ENCODE measurements at regions not wholly inside any gene's neighbourhood (a gene's known extent, or its start where the extent isn't known, plus 50 kb on each side); places are given as distances from the start of the nearest gene placed in this dataset.
"Not testable (repeated sequence)": the region's sequence is repeated elsewhere in the genome, so short reads cannot be mapped to it uniquely, and the experiment has no call there.

DNA sequence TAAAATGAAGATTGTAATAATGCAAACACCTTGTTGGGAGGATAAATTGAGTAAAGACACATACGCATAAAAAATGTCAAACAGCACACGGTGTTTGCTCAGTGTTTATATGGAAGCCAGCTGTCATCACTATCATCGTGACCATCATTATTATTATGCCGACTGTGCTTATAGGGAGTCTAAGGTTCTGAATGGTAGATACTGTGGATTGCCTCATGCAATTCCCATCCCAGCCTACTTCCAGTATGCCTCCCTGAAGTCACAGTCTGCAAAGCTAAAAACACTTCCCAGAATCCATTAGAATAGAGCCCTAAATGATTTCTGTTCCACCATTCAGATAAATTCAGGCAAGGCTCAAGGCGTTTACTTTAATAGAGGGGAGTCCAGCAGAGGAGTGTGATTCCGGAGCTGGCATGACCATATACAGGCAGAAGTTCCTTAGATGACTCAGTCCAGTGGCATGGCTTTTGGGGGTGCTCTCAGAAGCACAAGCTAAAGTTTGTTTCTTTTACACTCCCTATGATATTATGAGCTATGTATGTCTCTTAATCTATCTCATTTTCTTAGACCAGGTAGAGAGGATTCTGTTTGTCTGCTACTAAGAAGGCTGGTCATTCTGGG lies 148.7 kb downstream of the MEX3B start:
- DNase-seq = no peak

DNA sequence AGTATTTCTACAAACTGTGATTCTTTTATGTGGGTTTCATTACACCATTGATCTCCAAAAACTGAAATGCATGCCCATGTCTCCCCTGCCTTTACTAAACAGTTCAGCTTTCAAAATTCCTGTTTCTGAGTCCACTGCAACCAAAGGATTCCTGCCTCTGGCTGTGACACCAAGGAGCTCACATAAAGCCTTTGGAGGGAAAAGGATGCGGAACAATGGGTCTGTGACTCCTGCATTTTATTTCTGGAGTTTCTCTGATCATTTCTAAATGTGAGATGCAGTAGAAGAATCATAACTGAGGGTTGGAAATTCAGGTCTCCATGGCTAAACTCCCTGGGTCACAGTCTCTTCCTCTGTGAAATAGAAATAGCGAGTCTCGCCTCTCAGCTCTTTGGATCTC lies 149.5 kb downstream of the MEX3B start:
- DNase-seq = no peak

DNA sequence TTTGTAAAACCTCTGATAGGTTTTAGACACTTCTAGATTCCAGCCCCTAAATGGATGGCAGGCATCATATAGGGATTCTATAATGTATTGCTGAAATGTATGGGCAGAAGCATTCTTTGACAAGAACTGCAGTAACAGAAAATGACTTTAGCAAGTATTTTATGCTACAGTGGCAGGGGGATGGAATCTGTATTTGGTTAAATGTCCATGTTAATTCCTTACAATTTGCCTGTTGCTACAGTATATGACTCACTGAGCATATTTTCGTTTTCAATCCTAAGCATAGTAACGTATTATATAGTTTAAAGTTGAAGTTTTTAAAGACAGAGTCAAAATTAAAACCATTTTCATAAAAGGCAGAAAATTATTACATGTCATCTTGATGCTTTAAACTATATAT lies 150.1 kb downstream of the MEX3B start:
- DNase-seq = no peak

DNA sequence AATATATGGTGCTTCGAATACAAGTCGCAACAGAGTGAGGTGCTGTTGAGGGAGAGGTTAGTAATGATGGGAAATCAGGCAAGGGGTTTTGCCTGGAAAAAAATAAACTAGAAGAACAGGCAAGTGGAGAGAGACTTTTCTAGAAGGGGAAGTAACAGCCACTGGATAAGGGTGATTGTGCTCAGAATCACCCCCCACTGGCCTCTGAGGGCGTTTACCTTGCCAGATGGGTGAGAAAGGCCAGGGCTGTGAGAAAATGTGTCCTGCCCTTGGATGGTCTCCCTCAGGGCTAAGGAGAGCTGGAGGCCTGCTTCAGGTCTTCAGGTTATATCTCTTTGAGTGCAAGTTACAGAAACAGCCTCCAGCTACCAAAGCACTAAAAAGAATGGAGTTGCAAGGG lies 151.8 kb downstream of the MEX3B start:
- peak; percentile 57 for DNase-seq

DNA sequence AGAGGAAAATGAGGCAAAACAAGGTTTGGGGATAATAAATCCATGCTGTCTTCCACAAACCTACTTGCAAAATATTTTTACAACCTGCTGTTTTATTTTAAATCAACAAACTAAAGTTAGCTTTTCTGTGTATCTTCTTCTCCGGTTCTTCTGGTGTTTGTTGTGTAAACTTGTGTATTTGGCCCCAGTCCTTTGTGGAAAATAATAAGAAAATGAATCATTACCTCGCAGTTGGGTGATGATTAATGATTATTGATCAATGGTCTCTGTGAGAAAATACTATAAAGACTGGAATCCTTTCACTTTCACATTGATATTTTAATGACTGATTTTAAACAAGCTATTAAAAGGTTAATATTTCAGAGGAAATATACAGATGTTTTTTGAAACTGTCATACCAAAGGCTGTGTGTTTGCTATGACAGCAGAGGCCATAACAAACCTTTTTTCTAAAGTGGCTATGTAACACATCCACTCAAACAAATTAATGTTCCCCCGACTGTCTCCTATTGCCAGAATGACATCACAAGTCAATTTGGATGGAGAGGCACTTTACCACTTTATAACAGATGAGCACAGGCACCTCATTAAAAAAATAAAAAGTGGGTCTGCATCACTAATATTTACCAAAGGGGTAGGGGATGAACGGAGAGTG lies 152.5 kb downstream of the MEX3B start:
- DNase-seq = no peak

DNA sequence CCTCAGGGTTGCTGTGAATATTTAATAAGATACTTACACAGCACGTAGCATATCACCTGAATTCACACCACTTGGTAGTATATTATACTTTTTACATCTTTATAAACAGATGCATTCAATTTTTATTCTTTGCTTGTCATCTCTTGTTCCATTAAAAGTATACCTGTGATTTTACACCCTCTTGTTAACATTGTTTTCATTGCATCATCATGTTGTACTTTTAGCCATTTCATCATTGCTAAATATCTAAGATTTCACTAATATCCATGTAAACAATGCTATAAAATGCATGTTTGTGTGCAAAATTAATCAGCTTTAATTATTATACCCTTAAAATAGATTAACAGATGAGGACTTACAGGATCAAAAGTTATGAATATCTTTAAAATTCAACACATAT lies 155.3 kb downstream of the MEX3B start:
- DNase-seq = no peak

DNA sequence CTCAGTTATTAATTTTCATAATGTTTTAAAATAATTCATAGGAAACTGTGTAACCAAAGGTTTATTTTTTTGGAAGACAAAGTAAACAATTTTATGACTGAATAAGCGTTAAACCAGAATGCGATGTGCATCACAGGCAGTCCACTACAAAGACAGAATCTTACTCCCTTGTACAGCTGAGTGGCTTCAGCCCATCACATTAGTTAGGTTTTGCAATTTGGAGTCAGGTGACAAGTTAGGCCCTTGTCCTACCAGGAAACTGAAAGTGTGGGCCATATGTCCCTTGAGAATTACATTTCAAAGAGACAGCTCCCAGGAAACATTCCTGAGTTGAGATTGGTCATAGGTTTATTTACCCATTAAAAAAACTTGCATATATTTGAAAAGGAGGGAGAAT lies 156.3 kb downstream of the MEX3B start:
- no peak for DNase-seq

DNA sequence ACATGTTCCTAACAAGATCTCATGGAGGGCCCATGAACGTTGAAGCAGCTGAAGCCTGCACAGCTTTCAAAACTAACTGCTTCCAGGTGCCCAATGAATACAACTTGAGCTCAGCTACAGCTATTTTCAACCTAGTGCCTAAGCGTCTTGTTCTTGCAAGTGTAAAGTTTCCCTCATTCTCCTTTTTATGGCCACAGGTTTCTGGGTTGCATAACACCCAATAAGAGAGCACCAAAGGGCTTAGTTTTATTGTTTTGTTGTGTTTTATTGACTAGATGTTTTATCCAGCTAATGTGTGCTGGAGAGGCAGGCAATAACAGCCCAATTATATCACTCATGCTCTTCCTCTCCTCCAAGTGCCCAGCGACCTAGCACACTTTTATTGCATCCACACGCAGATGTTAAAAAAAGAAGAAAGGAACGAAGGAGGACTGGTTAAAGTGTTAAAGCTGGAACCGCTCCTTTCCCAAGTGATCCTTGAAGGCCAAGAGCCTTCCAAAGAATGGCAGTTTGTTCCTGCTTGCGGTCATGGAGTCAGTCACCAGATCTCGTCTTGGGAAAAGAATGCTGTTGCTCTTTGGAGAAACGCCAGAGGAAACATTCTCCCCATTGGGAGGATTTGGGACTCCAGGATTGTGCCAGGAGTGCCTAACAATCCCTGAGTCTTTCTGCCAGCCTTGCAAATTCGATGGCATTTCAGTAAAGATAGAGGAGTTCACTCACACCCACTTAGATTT lies 156.9 kb downstream of the MEX3B start:
- no peak for DNase-seq

DNA sequence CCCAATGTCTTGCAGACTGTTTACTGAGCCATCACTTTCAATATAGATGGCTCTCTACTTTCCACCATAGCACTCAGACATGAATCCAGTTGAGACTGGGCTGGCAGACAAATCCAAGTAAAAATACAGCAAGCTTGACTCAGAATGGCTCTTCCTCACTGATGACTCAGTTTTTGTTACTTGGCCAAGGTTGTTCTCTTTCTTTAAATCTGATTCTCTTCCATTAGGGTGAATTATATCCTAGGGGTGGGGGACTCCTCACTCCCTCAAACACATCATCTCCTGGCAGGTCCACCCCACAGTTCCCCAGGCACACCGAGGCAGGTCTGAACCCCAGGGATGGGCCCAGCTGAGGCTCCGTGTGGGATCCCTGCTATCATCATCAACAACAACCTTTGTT lies 157.9 kb downstream of the MEX3B start:
- DNase-seq = no peak

DNA sequence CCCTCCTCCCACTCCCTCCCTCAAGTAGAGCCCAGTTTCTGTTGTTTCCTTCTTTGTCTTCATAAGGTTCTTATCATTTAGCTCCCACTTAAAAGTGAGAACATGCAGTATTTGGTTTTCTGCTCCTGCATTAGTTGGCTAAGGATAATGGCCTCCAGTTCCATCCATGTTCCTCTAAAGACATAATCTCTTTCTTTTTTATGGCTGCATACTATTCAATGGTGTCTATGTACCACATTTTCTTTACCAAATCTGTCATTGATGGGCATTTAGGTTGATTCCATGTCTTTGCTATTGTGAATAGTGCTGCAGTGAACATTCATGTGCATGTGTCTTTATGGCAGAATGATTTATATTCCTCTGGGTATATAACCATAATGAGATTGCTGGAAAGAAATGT lies 158.6 kb downstream of the MEX3B start:
- not testable (repeated sequence) for DNase-seq

DNA sequence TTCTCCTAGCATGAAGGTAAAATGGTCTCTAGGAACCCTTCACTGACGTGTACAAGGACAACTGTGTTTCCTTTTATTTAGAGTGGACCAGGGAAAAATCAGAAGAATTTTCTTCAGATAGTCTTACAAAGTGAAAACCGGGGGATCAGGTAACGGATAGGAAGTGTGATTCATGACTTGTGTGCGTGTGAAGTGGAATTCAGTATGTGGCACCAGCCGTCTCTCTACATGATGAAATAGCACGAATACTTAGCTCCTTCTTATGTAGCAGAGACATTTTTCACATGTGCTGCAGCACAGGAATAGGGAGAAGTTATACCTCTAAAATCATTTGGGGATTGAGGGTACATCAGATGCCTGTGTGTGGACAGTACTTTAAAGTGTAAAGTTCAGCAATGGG lies 159.2 kb downstream of the MEX3B start:
- DNase-seq = no peak

DNA sequence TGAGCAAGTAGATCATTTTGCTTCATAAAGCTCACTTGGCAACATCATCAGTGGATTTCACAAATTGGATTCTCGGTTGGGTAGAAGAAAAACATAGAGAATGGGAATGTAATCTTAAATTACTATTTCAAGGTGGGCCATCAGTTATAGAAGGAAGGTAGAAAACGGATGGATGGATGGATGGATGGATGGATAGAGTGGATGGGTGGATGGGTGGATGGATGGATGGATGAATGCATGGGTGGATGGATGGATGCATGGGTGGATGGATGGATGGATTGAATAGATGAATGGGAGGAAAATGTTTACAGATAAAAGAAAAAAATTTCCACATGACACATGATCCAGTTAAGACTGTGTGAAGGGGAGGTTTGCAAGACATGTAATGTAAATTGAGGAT lies 159.7 kb downstream of the MEX3B start:
- no peak for DNase-seq

DNA sequence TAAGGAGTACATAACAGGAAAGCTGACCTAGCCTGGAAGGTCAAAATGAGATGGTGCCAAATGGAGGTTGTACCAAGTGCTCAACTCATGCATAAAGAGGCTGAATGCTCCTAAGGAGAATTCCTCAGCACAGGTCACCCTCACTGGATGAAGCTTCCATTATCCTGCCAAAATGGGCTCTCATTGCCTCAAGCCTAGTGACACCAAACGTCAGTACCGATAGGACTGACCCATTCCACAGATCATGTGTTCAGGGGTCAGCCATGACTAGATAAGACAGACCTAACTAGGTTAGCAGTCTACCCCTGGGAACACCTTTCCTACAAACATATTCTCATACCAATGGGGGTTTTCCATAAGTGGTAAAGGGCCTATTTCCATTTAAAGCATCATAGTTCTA lies 160.7 kb downstream of the MEX3B start:
- no peak for DNase-seq

DNA sequence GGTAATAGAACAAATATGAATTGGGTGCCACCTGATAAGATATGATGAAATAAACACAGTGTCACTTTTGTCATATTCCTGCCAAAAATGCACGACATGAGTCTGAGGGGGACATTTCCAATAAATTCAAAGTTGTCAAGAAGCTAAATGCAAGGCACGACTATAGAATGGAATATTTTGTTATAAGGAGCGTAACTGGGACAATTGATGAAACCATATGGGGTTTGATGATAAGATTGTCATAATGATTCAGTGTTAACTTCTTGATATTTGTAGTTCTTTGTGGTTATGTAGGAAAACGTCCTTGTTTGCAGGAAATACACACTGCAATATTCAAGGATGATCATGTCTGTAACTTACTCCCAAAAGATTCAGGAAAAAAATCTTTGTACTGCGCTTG lies 163.3 kb downstream of the MEX3B start:
- DNase-seq = peak; percentile 42

DNA sequence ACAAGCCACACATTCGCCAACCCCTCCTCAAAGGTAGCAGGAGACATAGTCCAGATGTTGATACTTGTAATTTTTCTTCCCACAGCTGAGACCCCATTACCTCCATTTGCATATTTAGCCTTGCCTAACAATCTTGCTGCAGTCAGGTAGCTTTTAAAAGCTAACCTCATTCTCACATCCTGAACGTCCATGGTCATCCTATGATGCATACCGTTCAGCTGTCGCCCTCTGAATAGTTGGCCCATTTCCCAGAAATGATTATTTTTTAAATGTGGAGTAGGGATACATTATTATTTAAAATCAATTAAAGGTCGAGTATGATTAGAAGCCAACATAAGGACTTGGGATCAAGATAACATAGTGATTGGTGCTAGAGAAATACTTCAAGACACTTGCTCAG lies 165.0 kb downstream of the MEX3B start:
- no peak for DNase-seq

DNA sequence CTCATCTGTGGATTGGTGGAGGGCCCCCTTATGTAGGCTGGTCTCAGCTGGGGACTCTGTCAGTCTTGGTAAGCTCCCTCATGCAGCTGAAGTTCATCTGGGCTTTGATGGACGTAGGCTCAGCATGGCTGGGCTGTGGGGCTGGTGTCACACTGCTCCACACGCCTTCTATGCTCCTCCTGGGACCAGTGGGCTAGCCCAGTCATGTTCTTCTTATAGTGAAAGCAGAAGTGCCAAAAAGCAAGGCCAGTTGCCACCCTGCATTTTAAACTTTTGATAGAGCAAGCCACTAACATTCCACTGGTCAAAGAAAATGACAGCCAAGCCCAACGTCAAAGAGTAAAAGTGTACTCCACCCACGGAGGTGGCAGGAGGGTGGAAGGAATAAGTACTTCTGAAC lies 165.5 kb downstream of the MEX3B start:
- peak; percentile 10 for DNase-seq

DNA sequence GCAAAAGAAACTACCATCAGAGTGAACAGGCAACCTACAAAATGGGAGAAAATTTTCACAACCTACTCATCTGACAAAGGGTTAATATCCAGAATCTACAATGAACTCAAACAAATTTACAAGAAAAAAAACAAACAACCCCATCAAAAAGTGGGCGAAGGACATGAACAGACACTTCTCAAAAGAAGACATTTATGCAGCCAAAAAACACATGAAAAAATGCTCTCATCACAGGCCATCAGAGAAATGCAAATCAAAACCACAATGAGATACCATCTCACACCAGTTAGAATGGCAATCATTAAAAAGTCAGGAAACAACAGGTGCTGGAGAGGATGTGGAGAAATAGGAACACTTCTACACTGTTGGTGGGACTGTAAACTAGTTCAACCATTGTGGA lies 170.1 kb downstream of the MEX3B start:
- not testable (repeated sequence) for DNase-seq

DNA sequence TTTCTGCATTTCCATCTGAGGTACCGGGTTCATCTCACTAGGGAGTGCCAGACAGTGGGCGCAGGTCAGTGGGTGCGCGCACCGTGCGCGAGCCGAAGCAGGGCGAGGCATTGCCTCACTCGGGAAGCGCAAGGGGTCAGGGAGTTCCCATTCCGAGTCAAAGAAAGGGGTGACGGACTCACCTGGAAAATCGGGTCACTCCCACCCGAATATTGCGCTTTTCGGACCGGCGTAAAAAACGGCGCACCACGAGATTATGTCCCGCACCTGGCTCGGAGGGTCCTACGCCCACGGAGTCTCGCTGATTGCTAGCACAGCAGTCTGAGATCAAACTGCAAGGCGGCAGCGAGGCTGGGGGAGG lies 175.1 kb downstream of the MEX3B start:
- DNase-seq = not testable (repeated sequence)

DNA sequence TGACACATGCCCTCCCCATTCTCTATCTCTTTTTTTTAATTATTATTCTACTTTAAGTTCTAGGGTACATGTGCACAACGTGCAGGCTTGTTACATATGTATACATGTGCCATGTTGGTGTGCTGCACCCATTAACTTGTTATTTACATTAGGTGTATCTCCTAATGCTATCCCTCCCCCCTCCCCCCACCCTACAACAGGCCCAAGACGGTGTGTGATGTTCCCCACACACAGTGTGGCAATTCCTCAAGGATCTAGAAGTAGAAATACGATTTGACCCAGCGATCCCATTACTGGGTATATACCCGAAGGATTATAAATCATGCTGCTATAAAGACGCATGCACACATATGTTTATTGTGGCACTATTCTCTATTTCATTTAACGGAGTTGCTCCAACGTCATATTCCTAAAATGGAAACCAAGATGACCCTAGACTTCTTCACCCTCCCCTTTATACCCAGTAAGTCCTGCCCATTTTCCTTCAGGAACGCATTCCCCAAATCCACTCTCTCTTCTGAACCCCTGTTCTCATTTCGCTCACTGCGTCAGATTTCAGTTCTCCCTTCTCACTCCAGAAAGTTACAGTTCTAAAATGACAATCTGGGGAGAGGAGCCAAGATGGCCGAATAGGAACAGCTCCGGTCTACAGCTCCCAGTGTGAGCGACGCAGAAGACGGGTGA lies 175.6 kb downstream of the MEX3B start:
- not testable (repeated sequence) for DNase-seq

DNA sequence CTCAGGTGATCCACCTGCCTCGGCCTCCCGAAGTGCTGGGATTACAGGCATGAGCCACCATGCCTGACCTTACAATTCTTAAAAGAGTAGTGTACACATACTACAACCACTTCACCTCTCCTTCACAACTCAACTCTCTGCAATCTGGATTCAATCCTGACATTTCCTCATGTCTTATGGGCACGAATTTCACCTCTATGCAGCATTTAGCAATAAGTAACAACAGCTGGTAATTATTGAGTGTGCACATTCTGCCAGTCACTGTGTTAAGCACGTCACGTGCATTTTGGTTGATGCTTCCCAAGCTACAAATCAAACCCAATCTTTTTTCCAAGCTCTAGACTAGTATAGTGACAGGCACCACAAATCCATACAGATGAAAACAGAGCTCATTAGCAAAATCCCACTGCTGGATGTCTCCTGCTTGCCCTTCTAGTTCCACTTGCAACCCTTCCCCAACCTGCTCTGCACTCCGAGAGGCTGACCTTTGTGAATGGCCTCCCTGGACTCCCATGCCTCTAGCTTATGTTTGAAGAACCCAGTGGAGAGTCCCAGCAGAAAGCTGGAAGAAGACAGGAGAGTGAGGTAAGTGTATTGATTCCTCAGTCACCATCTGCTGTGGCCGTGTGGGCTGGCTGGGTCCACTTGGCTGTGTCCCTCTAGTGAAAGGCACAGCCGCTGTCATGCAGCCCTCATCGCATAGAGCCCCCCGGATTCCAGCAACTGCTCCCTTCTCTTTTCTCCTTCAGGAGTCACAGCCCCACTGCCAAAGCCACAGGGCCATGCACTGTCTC lies 176.5 kb downstream of the MEX3B start:
- no peak for DNase-seq

DNA sequence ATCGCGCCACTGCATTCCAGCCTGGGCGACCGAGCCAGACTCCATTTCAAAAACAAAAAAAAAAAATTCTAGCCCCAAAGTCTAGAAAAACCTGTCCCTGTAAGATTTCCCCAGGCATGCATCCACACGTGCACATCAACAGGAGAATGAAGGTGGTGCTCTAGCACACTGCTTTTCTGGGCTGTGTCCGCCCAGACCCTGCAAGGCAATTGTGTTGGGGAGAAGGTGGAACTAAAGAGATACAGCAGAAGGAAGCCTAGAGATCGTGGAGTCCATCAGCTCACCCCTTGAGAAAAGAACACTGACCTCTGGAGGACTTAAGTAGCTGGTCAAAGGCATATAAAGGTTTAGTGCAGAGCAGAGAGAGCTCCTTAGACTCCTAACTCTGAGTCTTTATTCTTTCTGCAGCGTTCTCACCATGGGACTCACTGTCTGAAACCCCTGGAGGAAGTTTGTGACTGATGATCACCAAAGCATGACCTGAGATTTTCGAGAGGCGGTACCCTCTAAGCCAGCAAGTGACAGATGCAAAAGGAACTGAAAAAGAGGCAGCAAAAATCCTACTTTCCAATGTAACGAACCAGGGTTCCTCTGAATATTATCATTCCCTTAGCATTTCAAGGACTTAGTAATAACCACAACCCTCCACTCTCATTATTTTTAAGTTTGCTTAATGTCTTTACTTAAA lies 179.8 kb downstream of the MEX3B start:
- DNase-seq = no peak

DNA sequence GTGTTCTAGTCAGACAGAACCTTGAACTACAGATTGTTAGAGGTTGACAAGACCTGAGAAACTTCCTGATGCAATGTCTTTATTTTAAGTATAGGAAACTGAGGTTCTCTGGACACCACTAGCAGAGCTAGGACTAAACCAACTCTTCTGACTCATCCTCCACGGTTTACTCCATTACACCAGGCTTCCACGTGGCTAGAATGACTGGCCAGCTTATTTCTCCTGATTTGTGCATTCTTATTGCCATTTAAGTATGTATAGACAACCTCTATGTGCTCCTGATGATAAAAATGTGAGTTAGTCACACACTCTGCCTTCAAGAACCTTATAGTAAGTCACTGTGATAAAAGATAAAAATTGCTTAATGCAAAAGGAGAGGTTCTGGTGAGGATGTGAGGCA lies 182.7 kb downstream of the MEX3B start:
- DNase-seq = peak; percentile 10
